H1 (cell line): ENCODE measurements at regions not wholly inside any gene's neighbourhood (a gene's known extent, or its start where the extent isn't known, plus 50 kb on each side); places are given as distances from the start of the nearest gene placed in this dataset.
A peak's percentile ranks its signal among the peaks of the same experiment; 100 is the strongest.

Experiments
- CTCF ChIA-PET: fragments of 300-600 bp; sonication (Branson Sonifier 250); formaldehyde crosslinking; loops from one replicate; lab custom pipeline; 2021; ENCODE audit not compliant: partially characterized antibody; lab: Charles Lee
- POLR2A ChIA-PET: fragments of 300-600 bp; sonication (Branson Sonifier 250); formaldehyde crosslinking; loops from one replicate; lab custom pipeline; 2021; ENCODE audit warnings: inconsistent platforms; ENCODE audit not compliant: partially characterized antibody; lab: Charles Lee
- DNase-seq, 2 experiments: peaks; one replicate each; pipeline versions ENCODE4 v3.0.0 to v3.0.0-alpha.2; 2010 to 2022; ENCODE audit warnings: low spot score in 2 of 2, low read depth in 1 of 2, mixed read lengths in 1 of 2
- FAIRE-seq: peaks from 2 replicates; lab custom pipeline; 2011; peaks lifted over from hg19 to GRCh38; lab: Jason Lieb, UNC
- H2AFZ ChIP-seq: 2 replicates; pipeline ENCODE4 v1.8.1; 2012; ENCODE audit warnings: low read length, inconsistent platforms
- H2AK5ac ChIP-seq: 2 replicates; pipeline ENCODE4 v1.6.1; 2013; ENCODE audit warnings: low read depth, low read length
- H2BK120ac ChIP-seq: replicated peaks from 2 replicates; pipeline ENCODE3; 2013; ENCODE audit warnings: low read depth, low read length, inconsistent platforms
- H2BK12ac ChIP-seq: 2 replicates; pipeline ENCODE4 v1.6.1; 2013; ENCODE audit warnings: low read depth, low read length
- H2BK15ac ChIP-seq: 2 replicates; pipeline ENCODE4 v1.6.1; 2013; ENCODE audit warnings: low read length
- H2BK20ac ChIP-seq: 2 replicates; pipeline ENCODE4 v1.6.1; 2013; ENCODE audit warnings: low read length
- H2BK5ac ChIP-seq: 2 replicates; pipeline ENCODE4 v1.6.1; 2013; ENCODE audit warnings: low read depth, low read length
- H3K14ac ChIP-seq: 2 replicates; pipeline ENCODE4 v1.6.1; 2013; ENCODE audit warnings: inconsistent platforms; ENCODE audit not compliant: insufficient read length
- H3K18ac ChIP-seq: 2 replicates; pipeline ENCODE4 v1.6.1; 2013; ENCODE audit warnings: low read length; ENCODE audit errors: extremely low read depth
- H3K23ac ChIP-seq: 2 replicates; pipeline ENCODE4 v1.6.1; 2013; ENCODE audit warnings: inconsistent platforms; ENCODE audit not compliant: insufficient read length
- H3K23me2 ChIP-seq: 2 replicates; pipeline ENCODE4 v1.6.1; 2013; ENCODE audit warnings: low read depth, low read length
- H3K27ac ChIP-seq: 2 replicates; pipeline ENCODE4 v1.6.1; 2011; ENCODE audit warnings: low read depth, low read length, inconsistent platforms
- H3K27me3 ChIP-seq, 4 experiments: replicated peaks in 1 of 4; 1 replicate in 1 of 4; 2 replicates in 3 of 4; pipeline versions ENCODE4 v1.6.1 to v1.8.1; 2011 to 2013; ENCODE audit warnings: low read length in 3 of 4, mild to moderate bottlenecking in 3 of 4, inconsistent platforms in 2 of 4, mixed read lengths in 2 of 4, moderate library complexity in 1 of 4; ENCODE audit not compliant: control insufficient read depth in 3 of 4, insufficient read depth in 3 of 4; ENCODE audit errors: extremely low read depth in 1 of 4
- H3K36me3 ChIP-seq, 4 experiments: 2 replicates each; pipeline versions ENCODE4 v1.6.1 to v1.8.1; 2011 to 2013; ENCODE audit warnings: mild to moderate bottlenecking in 4 of 4, low read length in 3 of 4, moderate library complexity in 2 of 4, control low read depth in 1 of 4, inconsistent platforms in 1 of 4; ENCODE audit not compliant: insufficient read depth in 4 of 4, control insufficient read depth in 2 of 4
- H3K4ac ChIP-seq: replicated peaks from 2 replicates; pipeline ENCODE3; 2013; ENCODE audit warnings: low read length, low read depth, mixed read lengths, inconsistent platforms; ENCODE audit not compliant: insufficient read length
- H3K4me1 ChIP-seq, 4 experiments: replicated peaks in 1 of 4; 1 replicate in 1 of 4; 2 replicates in 3 of 4; pipeline versions ENCODE4 v1.6.1 to v1.8.1; 2011 to 2013; ENCODE audit warnings: low read length in 3 of 4, inconsistent platforms in 2 of 4, mixed read lengths in 1 of 4; ENCODE audit not compliant: insufficient read depth in 4 of 4, control insufficient read depth in 3 of 4
- H3K4me2 ChIP-seq, 2 experiments: 2 replicates each; pipeline versions ENCODE4 v1.6.1 to v1.8.1; 2011 to 2013; ENCODE audit warnings: low read depth in 2 of 2, low read length in 2 of 2, control low read depth in 1 of 2, inconsistent platforms in 1 of 2, mild to moderate bottlenecking in 1 of 2; ENCODE audit not compliant: insufficient read depth in 1 of 2
- H3K4me3 ChIP-seq, 4 experiments: fragments of 200-600, 300-600 bp in 1 of 4; sonication (generic), shearing (Covaris generic), sonication (Bioruptor Twin) in 1 of 4; 2 replicates each; pipeline versions ENCODE4 v1.5.1 to v1.8.1; 2011 to 2016; ENCODE audit warnings: low read length in 4 of 4, low read depth in 3 of 4, control low read depth in 2 of 4, inconsistent platforms in 2 of 4, mild to moderate bottlenecking in 2 of 4, mixed read lengths in 1 of 4, moderate library complexity in 1 of 4; ENCODE audit not compliant: insufficient read depth in 2 of 4; ENCODE audit errors: extremely low read depth in 1 of 4
- H3K56ac ChIP-seq: replicated peaks from 2 replicates; pipeline ENCODE3; 2013; ENCODE audit warnings: low read depth, mild to moderate bottlenecking, mixed read lengths, low read length, inconsistent platforms; ENCODE audit not compliant: insufficient read length
- H3K79me1 ChIP-seq: 2 replicates; pipeline ENCODE4 v1.6.1; 2013; ENCODE audit warnings: low read depth, low read length, control low read depth
- H3K79me2 ChIP-seq, 2 experiments: 2 replicates each; pipeline versions ENCODE4 v1.6.1 to v1.8.1; 2012 to 2013; ENCODE audit warnings: low read length in 2 of 2, mild to moderate bottlenecking in 2 of 2, inconsistent platforms in 1 of 2; ENCODE audit not compliant: insufficient read depth in 2 of 2, control insufficient read depth in 1 of 2
- H3K9ac ChIP-seq, 4 experiments: replicated peaks in 1 of 4; 1 replicate in 1 of 4; 2 replicates in 3 of 4; pipeline versions ENCODE4 v1.6.1 to v1.8.1; 2011 to 2013; ENCODE audit warnings: low read depth in 3 of 4, low read length in 3 of 4, control low read depth in 2 of 4, mild to moderate bottlenecking in 2 of 4, moderate library complexity in 2 of 4, inconsistent platforms in 1 of 4; ENCODE audit errors: extremely low read depth in 1 of 4
- H3K9me3 ChIP-seq, 2 experiments: 2 replicates each; pipeline versions ENCODE4 v1.6.1 to v1.8.1; 2012 to 2013; ENCODE audit warnings: mild to moderate bottlenecking in 2 of 2, moderate library complexity in 2 of 2, control low read depth in 1 of 2, inconsistent platforms in 1 of 2, low read depth in 1 of 2, low read length in 1 of 2, mixed read lengths in 1 of 2; ENCODE audit not compliant: insufficient read depth in 2 of 2
- H4K20me1 ChIP-seq, 2 experiments: replicated peaks in 1 of 2; 2 replicates each; pipeline versions ENCODE3 to v1.8.1; 2011 to 2013; ENCODE audit warnings: inconsistent platforms in 2 of 2, low read length in 2 of 2, mild to moderate bottlenecking in 1 of 2; ENCODE audit not compliant: insufficient read depth in 2 of 2, control insufficient read depth in 1 of 2
- H4K5ac ChIP-seq: 2 replicates; pipeline ENCODE4 v1.6.1; 2013; ENCODE audit warnings: low read length, low read depth, mixed read lengths, inconsistent platforms; ENCODE audit not compliant: insufficient read length
- H4K8ac ChIP-seq: 2 replicates; pipeline ENCODE4 v1.8.0; 2013; ENCODE audit warnings: mild to moderate bottlenecking, moderate library complexity, low read length, inconsistent platforms; ENCODE audit not compliant: insufficient read depth; ENCODE audit errors: extremely low read depth
- H4K91ac ChIP-seq: replicated peaks from 2 replicates; pipeline ENCODE3; 2013; ENCODE audit warnings: low read length, mixed read lengths, inconsistent platforms; ENCODE audit not compliant: insufficient read length
- ASH2L ChIP-seq: fragments of 200-600, 300-600 bp; sonication (generic); IDR thresholded peaks from one replicate; pipeline ENCODE4 v1.7.1; 2017; ENCODE audit warnings: low read length
- BRCA1 ChIP-seq: IDR thresholded peaks from 2 replicates; pipeline ENCODE4 v1.6.1; 2012; ENCODE audit warnings: low read depth, low read length, improper control_type of control experiment
- JUN ChIP-seq: IDR thresholded peaks from 2 replicates; pipeline ENCODE4 v1.6.1; 2011; ENCODE audit warnings: low read depth, mild to moderate bottlenecking, improper control_type of control experiment, low read length
- JUND ChIP-seq: IDR thresholded peaks from 2 replicates; pipeline ENCODE4 v1.6.1; 2011; ENCODE audit warnings: mild to moderate bottlenecking, improper control_type of control experiment, low read length
- KDM1A ChIP-seq: fragments of 200-600, 300-600 bp; sonication (generic); IDR thresholded peaks from 2 replicates; pipeline ENCODE4 v1.7.1; 2016; ENCODE audit warnings: mild to moderate bottlenecking, low read length, borderline replicate concordance
- PHF8 ChIP-seq: fragments of 200-600 bp; sonication (generic); conservative IDR thresholded peaks from 2 replicates; pipeline ENCODE4 v1.7.1; 2012; ENCODE audit warnings: low read depth, mild to moderate bottlenecking, inconsistent platforms, low read length, moderate library complexity
- POLR2AphosphoS5 ChIP-seq: IDR thresholded peaks from 2 replicates; pipeline ENCODE4 v1.6.1; 2011; ENCODE audit warnings: low read depth, low read length
- POU5F1 ChIP-seq: IDR thresholded peaks from 2 replicates; pipeline ENCODE4 v1.6.1; 2011; ENCODE audit warnings: low read depth, mild to moderate bottlenecking, low read length, moderate library complexity
- RBBP5 ChIP-seq: IDR thresholded peaks from 2 replicates; pipeline ENCODE4 v1.7.1; 2012; ENCODE audit warnings: low read depth, mild to moderate bottlenecking, inconsistent platforms, low read length, moderate library complexity, borderline replicate concordance
- SIN3A ChIP-seq, 2 experiments: IDR thresholded peaks in 1 of 2; conservative IDR thresholded peaks in 1 of 2; 2 replicates each; pipeline ENCODE4 v1.6.1; 2011 to 2012; ENCODE audit warnings: low read length in 2 of 2, improper control_type of control experiment in 1 of 2, low read depth in 1 of 2, mild to moderate bottlenecking in 1 of 2
- TAF1 ChIP-seq: IDR thresholded peaks from 2 replicates; pipeline ENCODE4 v1.6.1; 2011; ENCODE audit warnings: mild to moderate bottlenecking, low read depth, low read length
- TEAD4 ChIP-seq: IDR thresholded peaks from 2 replicates; pipeline ENCODE4 v1.6.1; 2012; ENCODE audit warnings: low read depth, low read length, inconsistent platforms, mixed read lengths
- WGBS, 2 experiments: shearing (Covaris generic) in 1 of 2; methylation state at CpG; one replicate each; pipeline versions ENCODE4 v1.1.6 to v1.1.7; 2013 to 2015; ENCODE audit warnings: low lambda C conversion rate in 2 of 2, mixed read lengths in 2 of 2, inconsistent platforms in 1 of 2, low coverage in 1 of 2, missing lambda C conversion rate in 1 of 2; ENCODE audit not compliant: insufficient replicate concordance in 2 of 2, insufficient coverage in 1 of 2, insufficient read length in 1 of 2; ENCODE audit errors: extremely low coverage in 1 of 2, missing lambda C conversion rate in 1 of 2; 5-methylcytosine and 5-hydroxymethylcytosine counted together
- TF ChIP-seq, protein P1 (sequence below): IDR thresholded peaks from 2 replicates; pipeline ENCODE4 v1.6.1; 2012; ENCODE audit warnings: inconsistent platforms
- TF ChIP-seq, protein P2 (sequence below): IDR thresholded peaks from 2 replicates; pipeline ENCODE4 v1.6.1; 2012; ENCODE audit warnings: inconsistent platforms

DNA sequence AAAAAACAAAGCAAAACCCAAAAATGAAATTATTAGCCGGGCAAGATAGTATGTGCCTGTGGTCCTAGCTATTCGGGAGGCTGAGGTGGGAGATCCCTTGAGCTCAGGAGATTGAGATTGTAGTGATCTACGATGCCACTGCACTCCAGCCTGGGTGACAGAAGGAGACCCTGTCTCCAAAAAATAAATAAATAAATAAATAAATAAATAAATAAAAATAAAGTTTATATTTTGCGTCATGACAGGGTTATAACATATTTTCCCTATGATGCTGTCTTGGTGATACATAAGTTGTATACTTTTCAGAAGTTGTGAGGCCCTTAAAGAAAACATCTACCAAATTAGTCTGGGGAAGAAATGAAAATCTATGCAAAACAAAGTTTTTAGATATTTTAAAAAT, 94.5 kb upstream of the MKLN1 start:
- no peak overlapping the region for H3K4me2 ChIP-seq
- peak overlapping the region; percentile 44; the same call in 1 of the 2 replicates for H2BK12ac ChIP-seq
- no peak overlapping the region for H4K91ac ChIP-seq
- H3K56ac ChIP-seq: no peak overlapping the region
- H4K8ac ChIP-seq: no peak overlapping the region
- H3K79me2 ChIP-seq: no peaks in the 10 kb centered on the region
- POLR2A ChIA-PET: no interaction called here
- H2AFZ ChIP-seq: no peak overlapping the region
- CTCF ChIA-PET: no interaction called here
- no peaks in the 10 kb centered on the region for H3K79me1 ChIP-seq
- H2BK20ac ChIP-seq: no peak overlapping the region
- no peak overlapping the region for H2AK5ac ChIP-seq
- H3K9ac ChIP-seq: no peak overlapping the region
- H3K36me3 ChIP-seq: no peaks in the 10 kb centered on the region
- no peak overlapping the region for H3K4me3 ChIP-seq
- 0 out of 2 replicates have a peak overlapping the region, but pooled peaks have one; percentile 5 for H2BK15ac ChIP-seq
- H4K5ac ChIP-seq: no peak overlapping the region
- H3K23ac ChIP-seq: no peak overlapping the region
- H3K4ac ChIP-seq: no peak overlapping the region
- H3K27ac ChIP-seq: no peak overlapping the region
- TF ChIP-seq BRCA1: no peak
- TF ChIP-seq TEAD4: no peak
- TF ChIP-seq JUND: no peak
- TF ChIP-seq JUN: no peak
- TF ChIP-seq POU5F1: no peak
- no peak for TF ChIP-seq POLR2AphosphoS5
- no peak for TF ChIP-seq RBBP5
- TF ChIP-seq SIN3A (conservative IDR thresholded peaks at IDR 0.05 in 1 of 2, IDR thresholded peaks at IDR 0.05 in 1 of 2; ENCODE audit: low read depth in 1 of 2, low read length in 2 of 2): no peak
- no peak for TF ChIP-seq TAF1
- TF ChIP-seq ASH2L: no peak
- TF ChIP-seq, protein P1, sequence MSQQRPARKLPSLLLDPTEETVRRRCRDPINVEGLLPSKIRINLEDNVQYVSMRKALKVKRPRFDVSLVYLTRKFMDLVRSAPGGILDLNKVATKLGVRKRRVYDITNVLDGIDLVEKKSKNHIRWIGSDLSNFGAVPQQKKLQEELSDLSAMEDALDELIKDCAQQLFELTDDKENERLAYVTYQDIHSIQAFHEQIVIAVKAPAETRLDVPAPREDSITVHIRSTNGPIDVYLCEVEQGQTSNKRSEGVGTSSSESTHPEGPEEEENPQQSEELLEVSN: no peak
- TF ChIP-seq, protein P2, sequence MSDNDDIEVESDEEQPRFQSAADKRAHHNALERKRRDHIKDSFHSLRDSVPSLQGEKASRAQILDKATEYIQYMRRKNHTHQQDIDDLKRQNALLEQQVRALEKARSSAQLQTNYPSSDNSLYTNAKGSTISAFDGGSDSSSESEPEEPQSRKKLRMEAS: no peak
- TF ChIP-seq PHF8: no peak
- no peak for TF ChIP-seq KDM1A
- 90% methylated on average over 4 of the region's 4 CpGs; no CpG with 5 or more reads in 1 of the 2 experiments for WGBS, 2 experiments
- no peaks in the 10 kb centered on the region for H3K9me3 ChIP-seq
- no peak overlapping the region for H3K14ac ChIP-seq
- no peak overlapping the region for H2BK5ac ChIP-seq
- H4K20me1 ChIP-seq: no peaks in the 10 kb centered on the region
- FAIRE-seq (no peak), DNase-seq (no peak)
- no peak overlapping the region for H2BK120ac ChIP-seq
- H3K18ac ChIP-seq: no peak overlapping the region
- H3K4me1 ChIP-seq: peaks cover 1 to 13% (median 2%) of the 10 kb centered on the region in 4 experiments; a peak in 3 of 7 replicates
- no peaks in the 10 kb centered on the region for H3K23me2 ChIP-seq
- no peaks in the 10 kb centered on the region for H3K27me3 ChIP-seq
